PFSK-1 (cell line): ENCODE measurements at regions not wholly inside any gene's neighbourhood (a gene's known extent, or its start where the extent isn't known, plus 50 kb on each side); places are given as distances from the start of the nearest gene placed in this dataset.

Source experiments
- FOXP2 ChIP-seq: optimal IDR thresholded peaks from 2 replicates; pipeline ENCODE3; 2011; ENCODE audit warnings: borderline replicate concordance, control low read depth, inconsistent platforms; ENCODE audit not compliant: insufficient read depth; ENCODE audit errors: extremely low read length, extremely low read depth
- POLR2AphosphoS5 ChIP-seq: IDR thresholded peaks from 2 replicates; pipeline ENCODE4 v1.6.1; 2012; ENCODE audit warnings: low read depth, mild to moderate bottlenecking, control low read depth, low read length, moderate library complexity
- TAF1 ChIP-seq: IDR thresholded peaks from 2 replicates; pipeline ENCODE4 v1.6.1; 2012; ENCODE audit warnings: low read length, control low read depth, borderline replicate concordance; ENCODE audit not compliant: insufficient read depth
- TF ChIP-seq, protein P1 (sequence below), 2 experiments: IDR thresholded peaks; 2 replicates each; pipeline versions ENCODE4 v1.6.1 to v1.8.0; 2011 to 2012; ENCODE audit warnings: low read depth in 2 of 2, low read length in 2 of 2, control low read depth in 1 of 2, inconsistent platforms in 1 of 2, mild to moderate bottlenecking in 1 of 2, moderate library complexity in 1 of 2; ENCODE audit not compliant: insufficient read depth in 1 of 2

DNA sequence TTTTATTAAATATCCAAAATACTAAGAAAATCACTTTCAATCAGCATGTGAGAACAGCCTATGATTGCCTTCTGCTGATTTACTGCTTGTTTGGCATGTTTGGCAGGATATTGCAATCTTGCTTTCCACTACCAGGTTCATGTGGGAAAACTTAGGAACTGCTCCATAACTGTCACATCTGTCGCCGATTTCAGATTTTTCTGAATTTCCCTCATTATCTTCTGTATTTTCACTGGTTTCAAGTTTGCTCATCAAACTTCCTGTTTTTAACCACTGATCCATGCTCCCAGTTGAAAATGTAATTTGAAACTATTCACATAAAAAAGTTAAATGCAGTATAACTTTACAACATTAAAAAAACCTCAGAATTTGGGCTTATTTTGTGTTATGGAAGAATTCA is 93.0 kb downstream of the NFKBIZ start:
- TF ChIP-seq POLR2AphosphoS5 (no peak), TAF1 (no peak), FOXP2 (no peak)
- TF ChIP-seq, protein P1, sequence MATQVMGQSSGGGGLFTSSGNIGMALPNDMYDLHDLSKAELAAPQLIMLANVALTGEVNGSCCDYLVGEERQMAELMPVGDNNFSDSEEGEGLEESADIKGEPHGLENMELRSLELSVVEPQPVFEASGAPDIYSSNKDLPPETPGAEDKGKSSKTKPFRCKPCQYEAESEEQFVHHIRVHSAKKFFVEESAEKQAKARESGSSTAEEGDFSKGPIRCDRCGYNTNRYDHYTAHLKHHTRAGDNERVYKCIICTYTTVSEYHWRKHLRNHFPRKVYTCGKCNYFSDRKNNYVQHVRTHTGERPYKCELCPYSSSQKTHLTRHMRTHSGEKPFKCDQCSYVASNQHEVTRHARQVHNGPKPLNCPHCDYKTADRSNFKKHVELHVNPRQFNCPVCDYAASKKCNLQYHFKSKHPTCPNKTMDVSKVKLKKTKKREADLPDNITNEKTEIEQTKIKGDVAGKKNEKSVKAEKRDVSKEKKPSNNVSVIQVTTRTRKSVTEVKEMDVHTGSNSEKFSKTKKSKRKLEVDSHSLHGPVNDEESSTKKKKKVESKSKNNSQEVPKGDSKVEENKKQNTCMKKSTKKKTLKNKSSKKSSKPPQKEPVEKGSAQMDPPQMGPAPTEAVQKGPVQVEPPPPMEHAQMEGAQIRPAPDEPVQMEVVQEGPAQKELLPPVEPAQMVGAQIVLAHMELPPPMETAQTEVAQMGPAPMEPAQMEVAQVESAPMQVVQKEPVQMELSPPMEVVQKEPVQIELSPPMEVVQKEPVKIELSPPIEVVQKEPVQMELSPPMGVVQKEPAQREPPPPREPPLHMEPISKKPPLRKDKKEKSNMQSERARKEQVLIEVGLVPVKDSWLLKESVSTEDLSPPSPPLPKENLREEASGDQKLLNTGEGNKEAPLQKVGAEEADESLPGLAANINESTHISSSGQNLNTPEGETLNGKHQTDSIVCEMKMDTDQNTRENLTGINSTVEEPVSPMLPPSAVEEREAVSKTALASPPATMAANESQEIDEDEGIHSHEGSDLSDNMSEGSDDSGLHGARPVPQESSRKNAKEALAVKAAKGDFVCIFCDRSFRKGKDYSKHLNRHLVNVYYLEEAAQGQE (IDR thresholded peaks at IDR 0.05; ENCODE audit: insufficient read depth in 1 of 2, low read depth in 2 of 2, low read length in 2 of 2), result no peak
